C4-2B (cell line): ENCODE measurements at regions not wholly inside any gene's neighbourhood (a gene's known extent, or its start where the extent isn't known, plus 50 kb on each side); places are given as distances from the start of the nearest gene placed in this dataset.

Experiments
- H3K27ac ChIP-seq: fragments of 450-650 bp; 2 replicates; pipeline ENCODE4 v1.5.1; 2017
- CTCF ChIP-seq: fragments of 450-650 bp; conservative IDR thresholded peaks from 2 replicates; pipeline ENCODE4 v1.5.1; 2017; ENCODE audit warnings: mild to moderate bottlenecking
- ZFX ChIP-seq: fragments of 450-650 bp; IDR thresholded peaks from 2 replicates; pipeline ENCODE4 v1.6.1; 2017

GRCh38 chr12:113619202-113619601 lies 147.5 kb upstream of the LHX5 start:
- TF ChIP-seq CTCF (no peak), ZFX (no peak)
- H3K27ac ChIP-seq, result no peak overlapping the region

- TF ChIP-seq ZFX (no peak), CTCF (no peak)
- H3K27ac ChIP-seq, result no peak overlapping the region
These were observed 141.7 kb upstream of the LHX5 start for GRCh38 chr12:113613414-113613813.

GRCh38 chr12:113612793-113613192 lies 141.1 kb upstream of the LHX5 start:
- TF ChIP-seq ZFX (no peak), CTCF (no peak)
- H3K27ac ChIP-seq, result no peak overlapping the region

GRCh38 chr12:113612076-113612728 lies 140.5 kb upstream of the LHX5 start:
- H3K27ac ChIP-seq, result no peak overlapping the region
- no peak for TF ChIP-seq ZFX
- no peak for TF ChIP-seq CTCF

- TF ChIP-seq ZFX (no peak), CTCF (no peak)
- H3K27ac ChIP-seq, result no peak overlapping the region
These were observed 140.0 kb upstream of the LHX5 start for GRCh38 chr12:113611652-113612051.

- TF ChIP-seq ZFX, result no peak
- no peak for TF ChIP-seq CTCF
- no peak overlapping the region for H3K27ac ChIP-seq
These were observed 139.0 kb upstream of the LHX5 start for GRCh38 chr12:113610698-113611097.

- H3K27ac ChIP-seq, result no peak overlapping the region
- no peak for TF ChIP-seq CTCF
- TF ChIP-seq ZFX, result no peak
These were observed 138.2 kb upstream of the LHX5 start for GRCh38 chr12:113609692-113610469.
